ENCODE measurements at regions not wholly inside any gene's neighbourhood (a gene's known extent, or its start where the extent isn't known, plus 50 kb on each side); places are given as distances from the start of the nearest gene placed in this dataset.

DNA sequence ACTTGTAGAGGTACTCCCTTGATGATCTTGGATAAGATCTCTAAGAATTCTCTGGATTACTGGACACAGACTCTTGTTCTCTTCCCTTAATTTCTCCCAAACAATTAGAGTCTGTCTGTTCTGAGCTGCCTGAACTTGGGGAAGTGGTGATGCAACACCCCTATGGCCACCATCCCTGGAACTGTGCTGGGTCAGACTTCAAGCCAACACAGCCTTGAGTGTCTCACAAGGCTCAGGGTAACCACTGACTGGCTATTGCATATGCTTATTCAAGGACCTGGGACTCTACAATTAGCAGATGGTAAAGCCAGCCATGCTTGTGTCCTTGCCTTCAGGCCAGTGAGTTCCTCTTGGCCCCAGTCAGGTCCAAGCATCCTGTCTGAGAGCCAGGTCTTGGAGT lies 504.5 kb downstream of the MAN2A1 start:
- H3K27ac ChIP-seq = no peak overlapping the region
- H3K4me1 ChIP-seq = no peaks in the 10 kb centered on the region
- DNase-seq = no peak
- H3K4me3 ChIP-seq = no peak overlapping the region
- no peaks in the 10 kb centered on the region for H3K9me3 ChIP-seq
- no peak for TF ChIP-seq CTCF (IDR thresholded peaks at IDR 0.05)
- TF ChIP-seq POLR2A (IDR thresholded peaks at IDR 0.05) = no peak
- no peaks in the 10 kb centered on the region for H3K27me3 ChIP-seq
- intact Hi-C loops (cut with DNase I; ENCODE audit: low total_unique reads) = no loop called here
- no peaks in the 10 kb centered on the region for H3K36me3 ChIP-seq (ENCODE audit: low read depth, missing control alignments)

DNA sequence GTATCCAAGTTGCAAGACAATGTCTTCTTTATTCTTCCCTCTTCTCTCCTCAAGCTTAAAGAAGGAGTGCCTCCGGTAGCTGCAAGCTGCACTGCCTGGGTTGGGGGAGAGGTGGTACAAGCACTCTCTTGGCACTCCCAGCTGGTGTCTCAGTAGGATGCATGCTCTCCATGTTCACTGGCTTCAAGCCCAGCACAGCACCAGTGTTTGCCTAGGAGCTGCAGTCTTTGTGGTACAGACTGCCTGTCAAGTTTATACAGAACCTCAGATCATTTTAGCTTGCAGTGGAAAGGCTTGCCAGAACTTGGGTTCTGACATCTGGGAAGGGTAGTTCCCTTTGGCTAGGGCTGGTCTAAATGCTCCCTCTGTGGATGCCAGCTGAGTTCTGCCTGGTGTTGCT lies 505.6 kb downstream of the MAN2A1 start:
- no peaks in the 10 kb centered on the region for H3K4me1 ChIP-seq
- no peaks in the 10 kb centered on the region for H3K36me3 ChIP-seq (ENCODE audit: low read depth, missing control alignments)
- H3K4me3 ChIP-seq = no peak overlapping the region
- intact Hi-C loops (cut with DNase I; ENCODE audit: low total_unique reads) = no loop called here
- 75 to 77% methylated on average over 1 of the region's 1 CpG for WGBS, 2 donors
- no peaks in the 10 kb centered on the region for H3K9me3 ChIP-seq
- no peaks in the 10 kb centered on the region for H3K27me3 ChIP-seq
- TF ChIP-seq POLR2A (IDR thresholded peaks at IDR 0.05) (no peak), CTCF (IDR thresholded peaks at IDR 0.05) (no peak)
- H3K27ac ChIP-seq = no peak overlapping the region
- no peak for DNase-seq

- no peak for DNase-seq
- Histone ChIP-seq H3K4me3 (no peak overlapping the region), H3K36me3 (ENCODE audit: low read depth, missing control alignments) (no peaks in the 10 kb centered on the region), H3K27me3 (no peaks in the 10 kb centered on the region), H3K27ac (no peak overlapping the region), H3K9me3 (no peaks in the 10 kb centered on the region), H3K4me1 (no peaks in the 10 kb centered on the region)
- intact Hi-C loops (cut with DNase I; ENCODE audit: low total_unique reads) = no loop called here
- TF ChIP-seq CTCF (IDR thresholded peaks at IDR 0.05) = no peak
- no peak for TF ChIP-seq POLR2A (IDR thresholded peaks at IDR 0.05)
- 43 to 56% methylated on average over 1 of the region's 1 CpG for WGBS, 2 donors
These were observed 512.1 kb downstream of the MAN2A1 start for GRCh38 chr5:110201791-110202190.

DNA sequence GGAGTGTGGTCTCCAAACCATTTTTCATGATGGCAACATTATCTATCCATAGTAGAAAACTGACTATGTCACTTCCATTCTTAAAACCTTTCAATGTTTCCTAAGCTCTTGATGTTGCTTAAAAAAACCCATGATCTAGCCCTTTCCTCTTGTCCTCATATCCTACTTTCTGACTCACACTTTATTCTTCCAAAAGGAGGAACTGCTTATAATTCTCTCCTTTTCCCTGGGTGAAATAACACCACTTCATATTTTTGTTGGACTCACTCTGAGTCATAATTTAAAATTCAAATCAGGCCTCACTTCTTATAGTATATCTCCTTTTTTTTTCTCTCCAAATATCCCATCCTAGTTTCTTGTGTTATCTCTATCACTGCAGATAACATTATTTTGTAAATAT lies 513.9 kb downstream of the MAN2A1 start:
- H3K27me3 ChIP-seq = no peaks in the 10 kb centered on the region
- no peak for TF ChIP-seq POLR2A (IDR thresholded peaks at IDR 0.05)
- TF ChIP-seq CTCF (IDR thresholded peaks at IDR 0.05) = no peak
- no peak for DNase-seq
- H3K36me3 ChIP-seq (ENCODE audit: low read depth, missing control alignments) = no peaks in the 10 kb centered on the region
- H3K27ac ChIP-seq = no peak overlapping the region
- H3K4me1 ChIP-seq = no peaks in the 10 kb centered on the region
- no peaks in the 10 kb centered on the region for H3K9me3 ChIP-seq
- no peak overlapping the region for H3K4me3 ChIP-seq
- intact Hi-C loops (cut with DNase I; ENCODE audit: low total_unique reads) = no loop called here

DNA sequence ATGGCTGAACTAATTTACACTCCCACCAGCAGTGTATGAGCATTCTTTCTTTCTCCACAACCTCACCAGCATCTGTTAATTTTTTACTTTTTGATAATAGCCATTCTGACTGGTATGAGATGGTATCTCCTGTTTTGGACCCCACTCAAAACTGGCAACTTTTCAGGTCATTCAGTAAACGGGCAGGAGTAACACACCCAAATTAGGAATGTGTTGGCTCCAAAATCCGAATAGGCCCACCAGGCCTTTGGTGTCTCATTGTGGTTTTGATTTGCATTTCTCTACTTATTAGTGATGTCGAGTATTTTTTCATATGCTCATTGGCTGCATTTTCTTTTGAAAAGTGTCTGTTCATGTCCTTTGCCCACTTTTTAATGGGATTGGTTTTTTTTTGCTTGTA lies 517.1 kb downstream of the TMEM232 start:
- intact Hi-C loops (cut with DNase I; ENCODE audit: low total_unique reads) = no loop called here
- no peaks in the 10 kb centered on the region for H3K9me3 ChIP-seq
- no peak overlapping the region for H3K4me3 ChIP-seq
- no peak overlapping the region for H3K27ac ChIP-seq
- TF ChIP-seq CTCF (IDR thresholded peaks at IDR 0.05) = no peak
- no peaks in the 10 kb centered on the region for H3K36me3 ChIP-seq (ENCODE audit: low read depth, missing control alignments)
- WGBS, 2 donors = 79 to 80% methylated on average over 3 of the region's 3 CpGs
- H3K4me1 ChIP-seq = no peaks in the 10 kb centered on the region
- DNase-seq = no peak
- no peaks in the 10 kb centered on the region for H3K27me3 ChIP-seq

Measured in testis (tissue), 2 donors.